SJCRH30 (cell line): ENCODE measurements at regions not wholly inside any gene's neighbourhood (a gene's known extent, or its start where the extent isn't known, plus 50 kb on each side); places are given as distances from the start of the nearest gene placed in this dataset.
A peak's percentile ranks its signal among the peaks of the same experiment; 100 is the strongest.

ENCODE experiments used
- DNase-seq, 2 experiments: peaks; one replicate each; pipeline ENCODE4 v3.0.0-alpha.2; 2015 to 2020
- H3K27ac ChIP-seq: fragments of 250-450 bp; sonication (Bioruptor Pico); 2 replicates; pipeline ENCODE4 v1.5.1; 2020; ENCODE audit warnings: mild to moderate bottlenecking, moderate library complexity
- H3K27me3 ChIP-seq: fragments of 250-450 bp; sonication (Bioruptor Pico); 2 replicates; pipeline ENCODE4 v1.5.1; 2020; ENCODE audit warnings: mild to moderate bottlenecking, moderate library complexity
- H3K36me3 ChIP-seq: fragments of 250-450 bp; sonication (Bioruptor Pico); 2 replicates; pipeline ENCODE4 v1.5.1; 2020; ENCODE audit warnings: mild to moderate bottlenecking, moderate library complexity
- H3K4me1 ChIP-seq: fragments of 250-450 bp; sonication (Bioruptor Pico); 2 replicates; pipeline ENCODE4 v1.5.1; 2020; ENCODE audit warnings: mild to moderate bottlenecking, moderate library complexity
- H3K4me3 ChIP-seq: fragments of 250-450 bp; sonication (Bioruptor Pico); 2 replicates; pipeline ENCODE4 v1.5.1; 2020; ENCODE audit warnings: mild to moderate bottlenecking, moderate library complexity
- H3K9me3 ChIP-seq: fragments of 250-450 bp; sonication (Bioruptor Pico); replicated peaks from 2 replicates; pipeline ENCODE4 v1.5.1; 2020; ENCODE audit warnings: mild to moderate bottlenecking, moderate library complexity

GRCh38 chr7:155138204-155138603 is 68.1 kb downstream of the HTR5A start:
- H3K27me3 ChIP-seq, result peaks cover 4% of the 10 kb centered on the region; the same call in 1 of the 2 replicates
- H3K27ac ChIP-seq, result no peak overlapping the region
- no peak overlapping the region for H3K4me3 ChIP-seq
- DNase-seq, result no peak
- H3K9me3 ChIP-seq, result no peaks in the 10 kb centered on the region
- H3K4me1 ChIP-seq, result no peaks in the 10 kb centered on the region
- no peaks in the 10 kb centered on the region for H3K36me3 ChIP-seq

GRCh38 chr7:155141562-155141961 is 71.4 kb downstream of the HTR5A start:
- DNase-seq, result no peak
- Histone ChIP-seq H3K4me1 (no peaks in the 10 kb centered on the region), H3K4me3 (no peak overlapping the region), H3K9me3 (no peaks in the 10 kb centered on the region), H3K36me3 (no peaks in the 10 kb centered on the region), H3K27ac (no peak overlapping the region), H3K27me3 (peaks cover 14% of the 10 kb centered on the region; the same call in 1 of the 2 replicates)

GRCh38 chr7:155143381-155143780 is 73.3 kb downstream of the HTR5A start:
- Histone ChIP-seq H3K9me3 (no peaks in the 10 kb centered on the region), H3K27ac (no peak overlapping the region), H3K4me3 (no peak overlapping the region), H3K36me3 (no peaks in the 10 kb centered on the region), H3K4me1 (no peaks in the 10 kb centered on the region), H3K27me3 (peaks cover 14% of the 10 kb centered on the region; the same call in 1 of the 2 replicates)
- no peak for DNase-seq

- Histone ChIP-seq H3K27ac (no peak overlapping the region), H3K9me3 (no peaks in the 10 kb centered on the region), H3K27me3 (peaks cover 14% of the 10 kb centered on the region; the same call in 1 of the 2 replicates), H3K36me3 (no peaks in the 10 kb centered on the region), H3K4me3 (no peak overlapping the region), H3K4me1 (no peaks in the 10 kb centered on the region)
- DNase-seq, result no peak
These were observed 74.2 kb downstream of the HTR5A start for GRCh38 chr7:155144371-155144770.

GRCh38 chr7:155145477-155146255 is 75.5 kb downstream of the HTR5A start:
- no peak for DNase-seq
- no peaks in the 10 kb centered on the region for H3K4me1 ChIP-seq
- peaks cover 14% of the 10 kb centered on the region; the same call in 1 of the 2 replicates for H3K27me3 ChIP-seq
- H3K4me3 ChIP-seq, result no peak overlapping the region
- no peaks in the 10 kb centered on the region for H3K9me3 ChIP-seq
- no peaks in the 10 kb centered on the region for H3K36me3 ChIP-seq
- no peak overlapping the region for H3K27ac ChIP-seq

GRCh38 chr7:155147172-155147571 is 77.0 kb downstream of the HTR5A start:
- Histone ChIP-seq H3K4me3 (no peak overlapping the region), H3K9me3 (no peaks in the 10 kb centered on the region), H3K27ac (no peak overlapping the region), H3K4me1 (no peaks in the 10 kb centered on the region), H3K36me3 (no peaks in the 10 kb centered on the region), H3K27me3 (peaks cover 13% of the 10 kb centered on the region; the same call in 1 of the 2 replicates)
- DNase-seq, result no peak

GRCh38 chr7:155147624-155148023 is 77.5 kb downstream of the HTR5A start:
- Histone ChIP-seq H3K9me3 (no peaks in the 10 kb centered on the region), H3K27ac (no peak overlapping the region), H3K27me3 (peaks cover 10% of the 10 kb centered on the region; the same call in 1 of the 2 replicates), H3K4me1 (no peaks in the 10 kb centered on the region), H3K4me3 (no peak overlapping the region), H3K36me3 (no peaks in the 10 kb centered on the region)
- DNase-seq, result no peak

- H3K27ac ChIP-seq, result no peak overlapping the region
- H3K4me1 ChIP-seq, result no peaks in the 10 kb centered on the region
- no peaks in the 10 kb centered on the region for H3K36me3 ChIP-seq
- no peak overlapping the region for H3K4me3 ChIP-seq
- H3K9me3 ChIP-seq, result no peaks in the 10 kb centered on the region
- H3K27me3 ChIP-seq, result no peaks in the 10 kb centered on the region
- DNase-seq, result no peak
These were observed 83.6 kb downstream of the HTR5A start for GRCh38 chr7:155153676-155154075.

- Histone ChIP-seq H3K27me3 (no peaks in the 10 kb centered on the region), H3K9me3 (no peaks in the 10 kb centered on the region), H3K4me3 (no peak overlapping the region), H3K36me3 (no peaks in the 10 kb centered on the region), H3K27ac (no peak overlapping the region), H3K4me1 (no peaks in the 10 kb centered on the region)
- no peak for DNase-seq
These were observed 84.5 kb downstream of the HTR5A start for GRCh38 chr7:155154586-155154985.

- Histone ChIP-seq H3K36me3 (no peaks in the 10 kb centered on the region), H3K27me3 (no peaks in the 10 kb centered on the region)
These were observed 91.6 kb downstream of the HTR5A start for GRCh38 chr7:155161690-155162089.

GRCh38 chr7:155162422-155162821 is 92.3 kb downstream of the HTR5A start:
- Histone ChIP-seq H3K4me3 (no peak overlapping the region), H3K9me3 (no peaks in the 10 kb centered on the region), H3K4me1 (peaks cover 5% of the 10 kb centered on the region; the same call in 1 of the 2 replicates), H3K27me3 (no peaks in the 10 kb centered on the region), H3K36me3 (no peaks in the 10 kb centered on the region), H3K27ac (no peak overlapping the region)
- DNase-seq, result no peak

More at GRCh38 chr7:155161690-155162089, 91.6 kb downstream of the HTR5A start:
- DNase-seq, result no peak
- Histone ChIP-seq H3K9me3 (no peaks in the 10 kb centered on the region), H3K27ac (no peak overlapping the region), H3K4me1 (peaks cover 5% of the 10 kb centered on the region; the same call in 1 of the 2 replicates), H3K4me3 (no peak overlapping the region)

GRCh38 chr7:155163696-155164095 is 93.6 kb downstream of the HTR5A start:
- Histone ChIP-seq H3K27me3 (0 out of 2 replicates have a peak, but pooled peaks cover under 1% of the 10 kb centered on the region), H3K4me1 (peaks cover 5% of the 10 kb centered on the region; the same call in 1 of the 2 replicates), H3K4me3 (no peak overlapping the region), H3K9me3 (no peaks in the 10 kb centered on the region), H3K36me3 (no peaks in the 10 kb centered on the region), H3K27ac (no peak overlapping the region)
- no peak for DNase-seq

GRCh38 chr7:155164316-155164715 is 94.2 kb downstream of the HTR5A start:
- H3K27ac ChIP-seq, result no peak overlapping the region
- no peaks in the 10 kb centered on the region for H3K36me3 ChIP-seq
- DNase-seq, result no peak
- H3K4me3 ChIP-seq, result no peak overlapping the region
- H3K27me3 ChIP-seq, result 0 out of 2 replicates have a peak, but pooled peaks cover 3% of the 10 kb centered on the region
- H3K4me1 ChIP-seq, result peaks cover 5% of the 10 kb centered on the region; the same call in 1 of the 2 replicates
- no peaks in the 10 kb centered on the region for H3K9me3 ChIP-seq

GRCh38 chr7:155166108-155166507 is 96.0 kb downstream of the HTR5A start:
- peak; percentile 34 to 40 for DNase-seq

GRCh38 chr7:155166673-155167370 is 96.7 kb downstream of the HTR5A start:
- Histone ChIP-seq H3K4me3 (no peak overlapping the region), H3K27ac (no peak overlapping the region), H3K9me3 (no peaks in the 10 kb centered on the region), H3K36me3 (no peaks in the 10 kb centered on the region), H3K4me1 (peaks cover 5% of the 10 kb centered on the region; the same call in 1 of the 2 replicates), H3K27me3 (0 out of 2 replicates have a peak, but pooled peaks cover 6% of the 10 kb centered on the region)
- peak; percentile 69 to 71 for DNase-seq

More at GRCh38 chr7:155166108-155166507, 96.0 kb downstream of the HTR5A start:
- Histone ChIP-seq H3K27ac (no peak overlapping the region), H3K4me3 (no peak overlapping the region), H3K4me1 (peaks cover 5% of the 10 kb centered on the region; the same call in 1 of the 2 replicates), H3K36me3 (no peaks in the 10 kb centered on the region), H3K9me3 (no peaks in the 10 kb centered on the region), H3K27me3 (0 out of 2 replicates have a peak, but pooled peaks cover 6% of the 10 kb centered on the region)
